ENCODE measurements at regions not wholly inside any gene's neighbourhood (a gene's known extent, or its start where the extent isn't known, plus 50 kb on each side); places are given as distances from the start of the nearest gene placed in this dataset.

- Mint-ChIP-seq H3K27me3 (ENCODE audit: low read depth) (no peaks in the 10 kb centered on the region), H3K27ac (no peak overlapping the region), H3K9me3 (no peaks in the 10 kb centered on the region), H3K4me1 (no peaks in the 10 kb centered on the region), H3K4me3 (no peak overlapping the region), H3K36me3 (ENCODE audit: low read depth) (no peaks in the 10 kb centered on the region)
- TF ChIP-seq, protein P1, sequence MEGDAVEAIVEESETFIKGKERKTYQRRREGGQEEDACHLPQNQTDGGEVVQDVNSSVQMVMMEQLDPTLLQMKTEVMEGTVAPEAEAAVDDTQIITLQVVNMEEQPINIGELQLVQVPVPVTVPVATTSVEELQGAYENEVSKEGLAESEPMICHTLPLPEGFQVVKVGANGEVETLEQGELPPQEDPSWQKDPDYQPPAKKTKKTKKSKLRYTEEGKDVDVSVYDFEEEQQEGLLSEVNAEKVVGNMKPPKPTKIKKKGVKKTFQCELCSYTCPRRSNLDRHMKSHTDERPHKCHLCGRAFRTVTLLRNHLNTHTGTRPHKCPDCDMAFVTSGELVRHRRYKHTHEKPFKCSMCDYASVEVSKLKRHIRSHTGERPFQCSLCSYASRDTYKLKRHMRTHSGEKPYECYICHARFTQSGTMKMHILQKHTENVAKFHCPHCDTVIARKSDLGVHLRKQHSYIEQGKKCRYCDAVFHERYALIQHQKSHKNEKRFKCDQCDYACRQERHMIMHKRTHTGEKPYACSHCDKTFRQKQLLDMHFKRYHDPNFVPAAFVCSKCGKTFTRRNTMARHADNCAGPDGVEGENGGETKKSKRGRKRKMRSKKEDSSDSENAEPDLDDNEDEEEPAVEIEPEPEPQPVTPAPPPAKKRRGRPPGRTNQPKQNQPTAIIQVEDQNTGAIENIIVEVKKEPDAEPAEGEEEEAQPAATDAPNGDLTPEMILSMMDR (IDR thresholded peaks at IDR 0.05; ENCODE audit: unreplicated experiment in 3 of 3), result no peak
These were observed 339.5 kb upstream of the SPANXN4 start for GRCh38 chrX:142686206-142686605.

DNA sequence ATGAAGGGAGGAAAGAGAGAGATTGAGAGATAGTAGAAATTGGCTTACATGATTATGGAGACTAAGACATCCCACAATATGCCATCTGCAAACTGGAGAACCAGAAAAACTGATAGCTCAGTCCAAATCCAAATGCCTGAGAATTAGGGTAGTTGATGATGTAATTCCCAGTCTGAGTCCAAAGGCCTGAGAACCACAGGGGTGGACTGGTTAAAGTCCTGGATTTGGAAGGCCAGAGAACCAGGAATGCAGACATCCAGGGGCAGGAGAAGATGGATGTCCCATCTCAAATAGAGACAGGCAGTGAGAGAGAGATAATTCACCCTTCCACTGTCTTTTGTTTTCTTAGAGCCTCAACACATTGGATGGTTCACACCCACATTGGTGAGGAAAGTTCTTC, 345.7 kb upstream of the SPANXN4 start:
- Mint-ChIP-seq H3K9me3 (peaks cover 8% of the 10 kb centered on the region), H3K4me1 (no peaks in the 10 kb centered on the region), H3K27me3 (ENCODE audit: low read depth) (no peaks in the 10 kb centered on the region), H3K36me3 (ENCODE audit: low read depth) (no peaks in the 10 kb centered on the region), H3K27ac (no peak overlapping the region), H3K4me3 (no peak overlapping the region)
- TF ChIP-seq, protein P1 (IDR thresholded peaks at IDR 0.05; ENCODE audit: unreplicated experiment in 3 of 3), result no peak

DNA sequence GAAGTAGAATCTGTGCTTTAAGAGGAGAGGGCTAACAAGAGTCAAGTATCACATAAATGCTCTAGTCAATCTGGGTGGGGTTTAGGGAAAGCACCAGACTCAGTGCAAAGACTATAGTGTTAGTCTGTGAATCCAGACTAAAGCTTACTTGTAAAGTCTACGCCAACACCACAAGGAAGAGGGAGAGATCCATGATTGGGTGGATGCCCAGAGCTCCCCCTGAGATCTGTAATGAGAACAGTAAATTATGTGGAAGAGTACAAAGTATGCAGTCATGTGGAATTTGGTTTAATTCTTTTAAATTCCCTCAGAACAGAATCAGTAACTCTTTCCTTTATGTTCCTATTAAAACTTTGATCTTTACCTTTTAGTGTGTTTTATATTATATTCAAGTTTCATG, 354.7 kb upstream of the SPANXN4 start:
- no peaks in the 10 kb centered on the region for H3K4me1 Mint-ChIP-seq
- peaks cover 35% of the 10 kb centered on the region for H3K9me3 Mint-ChIP-seq
- TF ChIP-seq, protein P1 (IDR thresholded peaks at IDR 0.05; ENCODE audit: unreplicated experiment in 3 of 3), result no peak
- no peaks in the 10 kb centered on the region for H3K36me3 Mint-ChIP-seq (ENCODE audit: low read depth)
- no peaks in the 10 kb centered on the region for H3K27me3 Mint-ChIP-seq (ENCODE audit: low read depth)
- peak overlapping the region in 1 of 3 experiments; percentile 46 for H3K27ac Mint-ChIP-seq
- H3K4me3 Mint-ChIP-seq, result no peak overlapping the region

GRCh38 chrX:142663330-142664095, 362.2 kb upstream of the SPANXN4 start:
- H3K27ac Mint-ChIP-seq, result peak overlapping the region in 1 of 3 experiments; percentile 44
- H3K9me3 Mint-ChIP-seq, result peaks cover 10% of the 10 kb centered on the region
- H3K4me1 Mint-ChIP-seq, result no peaks in the 10 kb centered on the region
- TF ChIP-seq, protein P1 (IDR thresholded peaks at IDR 0.05; ENCODE audit: unreplicated experiment in 3 of 3), result no peak
- no peak overlapping the region for H3K4me3 Mint-ChIP-seq
- no peaks in the 10 kb centered on the region for H3K36me3 Mint-ChIP-seq (ENCODE audit: low read depth)
- no peaks in the 10 kb centered on the region for H3K27me3 Mint-ChIP-seq (ENCODE audit: low read depth)

GRCh38 chrX:142661696-142662095, 364.0 kb upstream of the SPANXN4 start:
- Mint-ChIP-seq H3K9me3 (peaks cover 6% of the 10 kb centered on the region), H3K36me3 (ENCODE audit: low read depth) (no peaks in the 10 kb centered on the region), H3K27ac (no peak overlapping the region), H3K4me1 (no peaks in the 10 kb centered on the region), H3K27me3 (ENCODE audit: low read depth) (no peaks in the 10 kb centered on the region), H3K4me3 (no peak overlapping the region)
- TF ChIP-seq, protein P1 (IDR thresholded peaks at IDR 0.05; ENCODE audit: unreplicated experiment in 3 of 3), result no peak

GRCh38 chrX:142655507-142655906, 370.2 kb upstream of the SPANXN4 start:
- Mint-ChIP-seq H3K4me3 (no peak overlapping the region), H3K4me1 (no peaks in the 10 kb centered on the region), H3K27me3 (ENCODE audit: low read depth) (no peaks in the 10 kb centered on the region), H3K27ac (no peak overlapping the region), H3K36me3 (ENCODE audit: low read depth) (no peaks in the 10 kb centered on the region), H3K9me3 (peaks cover 8% of the 10 kb centered on the region)
- TF ChIP-seq, protein P1 (IDR thresholded peaks at IDR 0.05; ENCODE audit: unreplicated experiment in 3 of 3), result no peak

All from nephron (organoid).